HCT116 (cell line): ENCODE measurements at regions not wholly inside any gene's neighbourhood (a gene's known extent, or its start where the extent isn't known, plus 50 kb on each side); places are given as distances from the start of the nearest gene placed in this dataset.

ENCODE experiments used
- ATAC-seq: fragments of 200-7000 bp; cut with Tn5 transposase; 2 replicates; pipeline ENCODE4 v1.9.1; 2020; ENCODE audit warnings: mild to moderate bottlenecking, moderate library complexity
- BruUV-seq: library from RNA; stranded (reverse); fragments of 400-500 nt; replicated peaks from 2 replicates; lab custom pipeline; 2021; lab: Mats Ljungman, UMichigan
- CTCF ChIA-PET: fragments of 300-600 bp; sonication (Branson Sonifier 250); formaldehyde crosslinking; loops from one replicate; lab custom pipeline; 2021; ENCODE audit warnings: antibody characterized with exemption; lab: Charles Lee
- POLR2A ChIA-PET: fragments of 300-600, 350-600 bp; sonication (Branson Sonifier 250); formaldehyde crosslinking; loops from one replicate; lab custom pipeline; 2021; ENCODE audit warnings: antibody characterized with exemption; lab: Charles Lee
- RAD21 ChIA-PET, 2 experiments: fragments of 300-600 bp; sonication (Branson Sonifier 250); formaldehyde crosslinking; loops; one replicate each; lab custom pipeline; 2023; ENCODE audit warnings: low total read pairs in 2 of 2; ENCODE audit not compliant: uncharacterized antibody in 2 of 2, unreplicated experiment in 2 of 2, low non-redundant PET in 1 of 2; lab: Charles Lee
- DNase-seq: peaks from one replicate; pipeline ENCODE4 v3.0.0-alpha.2; 2010; ENCODE audit warnings: low read depth, low spot score
- H2AFZ ChIP-seq: fragments of 200-600 bp; shearing (Covaris generic), sonication (generic); 2 replicates; pipeline ENCODE4 v1.6.1; 2017; ENCODE audit warnings: low read depth, mixed run types, mixed read lengths, antibody characterized with exemption, low read length; ENCODE audit not compliant: poor library complexity, severe bottlenecking
- H3K27ac ChIP-seq: 2 replicates; pipeline ENCODE4 v1.5.1; 2012; ENCODE audit warnings: low read depth, low read length
- H3K27me3 ChIP-seq: fragments of 200-600 bp; sonication (generic); 2 replicates; pipeline ENCODE4 v1.6.1; 2016; ENCODE audit warnings: mixed run types, low read length, mixed read lengths; ENCODE audit not compliant: insufficient read depth
- H3K36me3 ChIP-seq, 2 experiments: fragments of 200-500 bp in 1 of 2; fragments of 200-600 bp in 1 of 2; sonication (Bioruptor generic) in 1 of 2; sonication (generic) in 1 of 2; 2 replicates each; pipeline versions ENCODE4 v1.5.1 to v1.6.1; 2014 to 2016; ENCODE audit warnings: low read length in 2 of 2, inconsistent platforms in 1 of 2, mixed read lengths in 1 of 2, mixed run types in 1 of 2; ENCODE audit not compliant: insufficient read depth in 2 of 2, control insufficient read depth in 1 of 2
- H3K4me1 ChIP-seq, 2 experiments: fragments of 200-600 bp in 1 of 2; sonication (generic) in 1 of 2; 2 replicates each; pipeline versions ENCODE4 v1.5.1 to v1.6.1; 2012 to 2017; ENCODE audit warnings: low read length in 2 of 2, inconsistent platforms in 1 of 2, mild to moderate bottlenecking in 1 of 2, mixed read lengths in 1 of 2, mixed run types in 1 of 2, moderate library complexity in 1 of 2; ENCODE audit not compliant: insufficient read depth in 2 of 2, control insufficient read depth in 1 of 2
- H3K4me2 ChIP-seq: fragments of 200-600 bp; sonication (generic); 2 replicates; pipeline ENCODE4 v1.6.1; 2017; ENCODE audit warnings: mixed run types, low read length, mixed read lengths
- H3K4me3 ChIP-seq, 2 experiments: fragments of 200-600 bp in 1 of 2; sonication (generic) in 1 of 2; replicated peaks in 1 of 2; 2 replicates each; pipeline ENCODE4 v1.5.1; 2011 to 2016; ENCODE audit warnings: low read length in 2 of 2, control low read depth in 1 of 2, low read depth in 1 of 2, mild to moderate bottlenecking in 1 of 2, mixed read lengths in 1 of 2, mixed run types in 1 of 2
- H3K79me2 ChIP-seq: fragments of 200-600 bp; sonication (generic); 2 replicates; pipeline ENCODE4 v1.6.1; 2017; ENCODE audit warnings: mild to moderate bottlenecking, mixed run types, low read length, moderate library complexity, mixed read lengths; ENCODE audit not compliant: insufficient read depth
- H3K9ac ChIP-seq: fragments of 200-600 bp; sonication (generic); 2 replicates; pipeline ENCODE4 v1.6.1; 2016; ENCODE audit warnings: low read length, mixed read lengths
- H3K9me2 ChIP-seq: fragments of 200-600 bp; sonication (generic), shearing (Covaris generic); 2 replicates; pipeline ENCODE4 v1.6.1; 2017; ENCODE audit warnings: mixed run types, mild to moderate bottlenecking, moderate library complexity; ENCODE audit not compliant: insufficient read depth
- H3K9me3 ChIP-seq, 2 experiments: fragments of 200-500 bp in 1 of 2; fragments of 200-600 bp in 1 of 2; sonication (Bioruptor generic) in 1 of 2; sonication (generic) in 1 of 2; 2 replicates each; pipeline ENCODE4 v1.6.1; 2014 to 2017; ENCODE audit warnings: low read length in 2 of 2, mixed read lengths in 2 of 2, inconsistent platforms in 1 of 2, low read depth in 1 of 2, mild to moderate bottlenecking in 1 of 2, mixed run types in 1 of 2, moderate library complexity in 1 of 2; ENCODE audit not compliant: control insufficient read depth in 1 of 2, insufficient read depth in 1 of 2
- H4K20me1 ChIP-seq: fragments of 200-600 bp; sonication (generic), shearing (Covaris generic); 2 replicates; pipeline ENCODE4 v1.6.1; 2017; ENCODE audit warnings: mixed run types, mild to moderate bottlenecking, moderate library complexity; ENCODE audit not compliant: insufficient read depth
- EGR1 ChIP-seq: IDR thresholded peaks from 2 replicates; pipeline ENCODE4 v1.6.1; 2012; ENCODE audit warnings: low read depth
- FOSL1 ChIP-seq: IDR thresholded peaks from 2 replicates; pipeline ENCODE4 v1.6.1; 2012; ENCODE audit warnings: low read depth
- MAX ChIP-seq: IDR thresholded peaks from 2 replicates; pipeline ENCODE4 v1.6.1; 2012
- RAD21 ChIP-seq: IDR thresholded peaks from 2 replicates; pipeline ENCODE4 v1.6.1; 2012; ENCODE audit warnings: low read depth, mild to moderate bottlenecking
- REST ChIP-seq: IDR thresholded peaks from 2 replicates; pipeline ENCODE4 v1.6.1; 2012; ENCODE audit warnings: low read depth
- SP1 ChIP-seq: IDR thresholded peaks from 2 replicates; pipeline ENCODE4 v1.6.1; 2012; ENCODE audit warnings: low read depth
- YY1 ChIP-seq: IDR thresholded peaks from 2 replicates; pipeline ENCODE4 v1.6.1; 2011; ENCODE audit warnings: low read length, low read depth, moderate library complexity, mild to moderate bottlenecking; ENCODE audit not compliant: insufficient replicate concordance; ENCODE audit errors: extremely low read depth
- intact Hi-C: fragments of 100-400 bp; cut with micrococcal nuclease; formaldehyde crosslinking; loops from 2 replicates; pipeline ENCODE4 v1.10.0; 2022
- TF ChIP-seq, protein P1 (sequence below): IDR thresholded peaks from 2 replicates; pipeline ENCODE4 v1.6.1; 2012

DNA sequence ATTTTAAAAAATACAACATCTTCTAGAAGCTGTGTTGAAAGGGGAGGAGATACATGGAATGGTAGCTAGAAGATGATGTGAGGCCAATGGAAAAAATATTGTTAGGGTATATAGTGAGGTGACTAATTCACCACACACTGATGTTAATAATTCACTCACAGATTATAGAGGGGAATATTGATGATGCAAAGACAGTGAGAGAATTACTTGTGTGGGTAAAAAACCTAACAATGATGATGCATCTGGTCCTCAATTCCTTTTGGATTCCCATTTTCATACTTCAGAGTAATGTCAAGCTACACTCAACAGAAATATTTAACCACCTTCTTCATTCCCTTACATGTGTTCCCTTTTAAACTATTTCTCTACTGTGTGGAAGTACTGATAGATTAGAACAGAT is 169.5 kb upstream of the DPYD start:
- ChIA-PET RAD21 (no interaction called here), POLR2A (no interaction called here), CTCF (no interaction called here)
- no TSS peak for BruUV-seq
- H3K36me3 ChIP-seq = no peaks in the 10 kb centered on the region
- intact Hi-C loops = no loop called here
- no peak for DNase-seq
- H3K4me2 ChIP-seq = no peak overlapping the region
- no peaks in the 10 kb centered on the region for H3K27me3 ChIP-seq
- H3K79me2 ChIP-seq = no peaks in the 10 kb centered on the region
- H2AFZ ChIP-seq = no peak overlapping the region
- no peaks in the 10 kb centered on the region for H4K20me1 ChIP-seq
- no peak overlapping the region for H3K4me3 ChIP-seq
- TF ChIP-seq MAX = no peak
- TF ChIP-seq RAD21 = no peak
- no peak for TF ChIP-seq REST
- TF ChIP-seq, protein P1, sequence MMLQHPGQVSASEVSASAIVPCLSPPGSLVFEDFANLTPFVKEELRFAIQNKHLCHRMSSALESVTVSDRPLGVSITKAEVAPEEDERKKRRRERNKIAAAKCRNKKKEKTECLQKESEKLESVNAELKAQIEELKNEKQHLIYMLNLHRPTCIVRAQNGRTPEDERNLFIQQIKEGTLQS = no peak
- TF ChIP-seq FOSL1 = no peak
- no peak for TF ChIP-seq YY1
- no peak for TF ChIP-seq SP1
- no peak for TF ChIP-seq EGR1
- H3K9me2 ChIP-seq = no peaks in the 10 kb centered on the region
- ATAC-seq = no peak
- H3K4me1 ChIP-seq = peaks cover 16 to 20% of the 10 kb centered on the region in 2 experiments
- no peak overlapping the region for H3K9ac ChIP-seq
- no peaks in the 10 kb centered on the region for H3K9me3 ChIP-seq
- no peak overlapping the region for H3K27ac ChIP-seq
